Skeletal muscle satellite cell (primary cell): ENCODE measurements at regions not wholly inside any gene's neighbourhood (a gene's known extent, or its start where the extent isn't known, plus 50 kb on each side); places are given as distances from the start of the nearest gene placed in this dataset.
"Not testable (repeated sequence)": the region's sequence is repeated elsewhere in the genome, so short reads cannot be mapped to it uniquely, and the experiment has no call there.

Experiments used
- H3K27me3 ChIP-seq: 2 replicates; pipeline ENCODE4 v1.7.0; 2013; ENCODE audit warnings: low read length; ENCODE audit not compliant: control insufficient read depth, insufficient read depth
- H3K36me3 ChIP-seq: 2 replicates; pipeline ENCODE4 v1.7.0; 2013; ENCODE audit warnings: mild to moderate bottlenecking, control low read depth, low read length; ENCODE audit not compliant: insufficient read depth
- H3K4me1 ChIP-seq: 2 replicates; pipeline ENCODE4 v1.7.0; 2013; ENCODE audit warnings: low read length; ENCODE audit not compliant: control insufficient read depth, insufficient read depth
- H3K4me2 ChIP-seq: 2 replicates; pipeline ENCODE4 v1.7.0; 2013; ENCODE audit warnings: mild to moderate bottlenecking, low read length
- H3K4me3 ChIP-seq: 2 replicates; pipeline ENCODE4 v1.7.0; 2013; ENCODE audit warnings: low read length
- H3K9ac ChIP-seq: 2 replicates; pipeline ENCODE4 v1.7.0; 2013; ENCODE audit warnings: mild to moderate bottlenecking, low read depth, low read length, moderate library complexity
- H3K9me3 ChIP-seq: replicated peaks from 2 replicates; pipeline ENCODE4 v1.7.0; 2013; ENCODE audit warnings: mild to moderate bottlenecking, control low read depth, low read length

DNA sequence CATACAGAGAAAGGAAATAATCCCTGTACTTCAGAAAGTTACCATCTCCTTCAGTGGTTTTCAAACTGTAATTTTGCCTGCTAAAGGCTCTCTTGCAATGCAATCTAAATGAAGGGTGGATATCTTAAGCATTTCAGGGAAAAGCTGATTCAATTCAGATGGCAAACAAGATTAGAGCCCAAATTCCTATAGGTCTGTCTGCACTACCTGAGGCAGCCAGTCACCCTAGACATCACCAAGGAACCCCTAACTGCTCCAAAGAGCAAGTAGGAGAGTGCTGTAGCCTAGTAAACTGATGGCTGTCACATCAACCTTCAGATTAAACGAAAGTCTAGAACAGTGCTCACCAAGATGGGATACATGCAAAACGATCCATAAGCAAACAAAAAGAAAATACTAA, 138.0 kb upstream of the ANK3 start:
- no peak overlapping the region for H3K4me2 ChIP-seq
- no peaks in the 10 kb centered on the region for H3K9me3 ChIP-seq
- no peaks in the 10 kb centered on the region for H3K36me3 ChIP-seq
- no peak overlapping the region for H3K4me3 ChIP-seq
- no peak overlapping the region for H3K9ac ChIP-seq
- no peaks in the 10 kb centered on the region for H3K27me3 ChIP-seq
- H3K4me1 ChIP-seq: no peaks in the 10 kb centered on the region

DNA sequence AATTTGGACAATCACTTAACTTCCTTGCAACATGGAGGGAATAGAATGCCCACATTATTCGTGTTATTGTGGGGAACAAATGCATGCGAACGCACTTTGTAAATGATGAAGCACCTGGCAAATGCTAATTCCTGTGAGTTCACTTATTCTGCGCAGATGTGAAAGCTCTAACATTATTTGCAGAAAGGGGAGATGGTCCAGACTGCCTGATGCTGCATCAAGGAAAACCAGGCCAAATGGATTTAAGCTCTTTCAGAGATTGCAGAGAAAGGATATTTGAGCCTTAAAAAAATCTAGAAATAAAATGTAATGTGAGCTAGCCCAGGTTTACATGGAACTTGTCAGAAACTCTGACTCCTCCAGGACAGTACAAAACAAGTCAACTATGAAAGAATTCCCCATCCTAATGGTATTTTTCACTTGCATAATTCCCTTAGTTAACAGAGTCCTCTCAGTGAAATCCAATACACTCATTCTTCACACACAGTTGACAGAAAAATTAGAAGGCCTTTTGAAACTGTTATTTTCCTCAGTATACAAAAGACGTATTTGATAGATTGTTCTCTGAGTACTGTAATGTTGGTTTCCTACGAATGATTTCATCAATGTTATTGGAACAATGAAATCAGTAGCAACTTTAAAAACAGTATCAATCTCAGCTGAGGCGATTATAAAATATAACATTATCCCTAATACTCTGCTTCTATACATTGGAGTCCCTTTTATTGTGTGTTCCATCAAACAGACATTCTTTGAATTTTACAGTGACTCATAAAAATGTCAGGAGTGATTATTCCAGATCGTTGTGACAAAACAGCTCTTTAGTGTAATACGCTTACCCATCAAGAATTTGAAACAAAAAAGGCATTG, 136.3 kb upstream of the ANK3 start:
- H3K4me3 ChIP-seq: no peak overlapping the region
- H3K36me3 ChIP-seq: no peaks in the 10 kb centered on the region
- H3K4me2 ChIP-seq: no peak overlapping the region
- H3K27me3 ChIP-seq: no peaks in the 10 kb centered on the region
- no peaks in the 10 kb centered on the region for H3K9me3 ChIP-seq
- H3K4me1 ChIP-seq: peaks cover 8% of the 10 kb centered on the region
- H3K9ac ChIP-seq: no peak overlapping the region

DNA sequence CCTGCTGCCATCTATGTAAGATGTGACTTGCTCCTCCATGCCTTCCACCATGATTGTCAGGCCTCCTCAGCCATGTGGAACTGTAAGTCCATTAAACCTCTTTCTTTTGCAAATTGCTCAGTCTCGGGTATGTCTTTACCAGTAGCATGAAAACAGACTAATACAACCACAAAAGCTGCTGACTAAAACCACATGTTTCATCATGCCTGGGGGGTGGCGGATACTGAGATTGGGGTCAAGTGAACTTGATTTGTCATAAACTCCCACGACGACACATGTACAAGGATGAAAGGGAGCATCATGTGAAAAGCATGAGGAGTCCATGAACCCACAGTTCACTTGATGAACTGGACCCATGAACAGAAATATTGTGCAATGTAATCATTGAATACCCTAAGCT, 134.9 kb upstream of the ANK3 start:
- H3K36me3 ChIP-seq: no peaks in the 10 kb centered on the region
- no peaks in the 10 kb centered on the region for H3K9me3 ChIP-seq

DNA sequence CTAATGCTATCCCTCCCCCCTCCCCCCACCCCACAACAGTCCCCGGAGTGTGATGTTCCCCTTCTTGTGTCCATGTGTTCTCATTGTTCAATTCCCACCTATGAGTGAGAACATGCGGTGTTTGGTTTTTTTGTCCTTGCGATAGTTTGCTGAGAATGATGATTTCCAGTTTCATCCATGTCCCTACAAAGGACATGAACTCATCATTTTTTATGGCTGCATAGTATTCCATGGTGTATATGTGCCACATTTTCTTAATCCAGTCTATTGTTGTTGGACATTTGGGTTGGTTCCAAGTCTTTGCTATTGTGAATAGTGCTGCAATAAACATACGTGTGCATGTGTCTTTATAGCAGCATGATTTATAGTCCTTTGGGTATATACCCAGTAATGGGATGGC, 133.7 kb upstream of the ANK3 start:
- H3K9ac ChIP-seq, H3K27me3 ChIP-seq, H3K9me3 ChIP-seq, H3K4me2 ChIP-seq, H3K36me3 ChIP-seq, H3K4me3 ChIP-seq, H3K4me1 ChIP-seq: not testable (repeated sequence)

More for the DNA sequence above, 134.9 kb upstream of the ANK3 start:
- Histone ChIP-seq H3K4me2 (no peak overlapping the region), H3K4me3 (no peak overlapping the region), H3K9ac (no peak overlapping the region), H3K27me3 (no peaks in the 10 kb centered on the region), H3K4me1 (peaks cover 8% of the 10 kb centered on the region)

DNA sequence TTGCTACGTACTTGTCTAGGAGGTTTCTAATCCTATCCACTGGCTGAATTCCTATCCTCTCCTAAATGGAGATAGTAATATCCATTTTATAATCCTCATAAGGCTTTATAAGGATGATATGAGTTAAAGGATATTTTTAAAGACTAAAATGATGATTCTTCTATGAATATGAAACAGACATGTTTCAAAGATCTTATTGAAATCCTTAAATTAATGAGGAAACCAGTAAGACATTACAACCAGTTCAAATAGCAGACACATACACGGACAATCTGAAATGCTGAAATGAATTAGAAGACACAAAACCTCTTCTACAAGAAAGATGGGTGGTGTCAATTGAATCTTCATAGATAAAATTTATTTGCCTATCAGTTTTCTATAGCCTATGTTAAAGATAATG, 132.9 kb upstream of the ANK3 start:
- no peaks in the 10 kb centered on the region for H3K27me3 ChIP-seq
- H3K9me3 ChIP-seq: no peaks in the 10 kb centered on the region
- no peak overlapping the region for H3K4me2 ChIP-seq
- no peak overlapping the region for H3K4me3 ChIP-seq
- peaks cover 8% of the 10 kb centered on the region for H3K4me1 ChIP-seq
- no peak overlapping the region for H3K9ac ChIP-seq
- H3K36me3 ChIP-seq: no peaks in the 10 kb centered on the region

DNA sequence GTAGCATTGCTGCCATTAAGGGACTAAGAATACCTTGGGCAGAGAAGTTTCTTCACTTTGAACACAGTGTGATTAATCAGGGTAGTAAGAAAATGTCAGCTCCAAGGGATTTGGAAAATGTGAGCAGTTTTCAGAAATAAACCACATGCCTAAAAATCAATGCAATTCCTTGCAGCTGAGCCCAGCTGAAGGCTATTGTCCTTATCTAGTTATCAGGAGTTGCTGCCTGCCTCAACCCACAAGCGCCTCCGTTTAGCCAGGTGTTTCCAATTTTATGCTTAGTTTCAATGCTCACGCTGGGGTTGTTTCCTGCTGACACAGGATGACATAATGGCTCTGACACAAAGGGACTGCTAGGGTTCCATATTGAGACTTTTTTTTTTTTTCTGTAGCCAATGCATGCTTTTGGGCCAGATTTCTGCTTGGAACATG, 132.3 kb upstream of the ANK3 start:
- H3K9me3 ChIP-seq: no peaks in the 10 kb centered on the region

DNA sequence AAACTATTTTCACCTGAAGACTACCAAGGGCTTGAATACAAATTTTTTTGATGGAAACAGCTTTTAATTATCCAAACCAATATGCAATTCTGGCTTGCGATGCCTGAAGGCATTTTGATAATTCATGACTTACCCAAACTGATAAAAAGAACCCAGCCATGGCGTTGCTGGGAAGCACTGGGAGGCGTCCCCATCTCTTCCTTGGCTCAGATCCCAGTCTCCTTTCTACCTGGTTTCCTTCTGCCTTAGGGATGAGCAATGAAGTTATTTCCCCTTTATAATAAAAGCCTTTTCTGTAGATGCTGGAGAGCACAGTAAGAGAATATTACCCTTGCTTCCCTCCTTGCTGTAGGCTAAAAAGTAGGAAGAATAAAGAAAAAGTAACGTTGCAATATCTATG, 129.1 kb upstream of the ANK3 start:
- H3K9ac ChIP-seq: no peak overlapping the region
- H3K36me3 ChIP-seq: no peaks in the 10 kb centered on the region
- H3K4me2 ChIP-seq: no peak overlapping the region
- peaks cover 8% of the 10 kb centered on the region for H3K4me1 ChIP-seq
- no peaks in the 10 kb centered on the region for H3K27me3 ChIP-seq
- no peaks in the 10 kb centered on the region for H3K9me3 ChIP-seq
- no peak overlapping the region for H3K4me3 ChIP-seq

More for the DNA sequence above, 132.3 kb upstream of the ANK3 start:
- Histone ChIP-seq H3K4me3 (no peak overlapping the region), H3K9ac (no peak overlapping the region), H3K4me1 (peaks cover 8% of the 10 kb centered on the region), H3K4me2 (no peak overlapping the region), H3K36me3 (no peaks in the 10 kb centered on the region), H3K27me3 (no peaks in the 10 kb centered on the region)

DNA sequence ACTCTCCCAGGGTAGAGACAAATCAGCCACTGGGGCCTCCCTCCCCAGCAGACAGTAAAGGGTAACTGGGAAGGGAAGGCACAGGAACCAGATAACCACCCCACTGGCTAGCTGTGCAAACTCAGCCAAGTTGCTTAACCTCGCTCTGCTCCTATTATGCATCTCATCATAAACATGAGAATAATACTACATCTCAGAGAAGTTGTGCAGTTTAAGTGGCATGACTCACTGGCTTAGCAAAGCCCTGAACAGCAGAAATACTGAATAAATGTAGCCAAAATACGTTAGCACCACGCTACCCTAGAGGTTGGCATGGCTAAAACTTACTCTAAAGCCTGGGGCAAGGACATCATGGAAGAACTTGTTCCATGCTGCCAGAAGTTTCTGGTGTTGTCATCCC, 128.1 kb upstream of the ANK3 start:
- no peak overlapping the region for H3K4me3 ChIP-seq
- H3K27me3 ChIP-seq: no peaks in the 10 kb centered on the region
- no peaks in the 10 kb centered on the region for H3K9me3 ChIP-seq
- peaks cover 8% of the 10 kb centered on the region for H3K4me1 ChIP-seq
- no peak overlapping the region for H3K9ac ChIP-seq
- H3K4me2 ChIP-seq: no peak overlapping the region
- no peaks in the 10 kb centered on the region for H3K36me3 ChIP-seq

DNA sequence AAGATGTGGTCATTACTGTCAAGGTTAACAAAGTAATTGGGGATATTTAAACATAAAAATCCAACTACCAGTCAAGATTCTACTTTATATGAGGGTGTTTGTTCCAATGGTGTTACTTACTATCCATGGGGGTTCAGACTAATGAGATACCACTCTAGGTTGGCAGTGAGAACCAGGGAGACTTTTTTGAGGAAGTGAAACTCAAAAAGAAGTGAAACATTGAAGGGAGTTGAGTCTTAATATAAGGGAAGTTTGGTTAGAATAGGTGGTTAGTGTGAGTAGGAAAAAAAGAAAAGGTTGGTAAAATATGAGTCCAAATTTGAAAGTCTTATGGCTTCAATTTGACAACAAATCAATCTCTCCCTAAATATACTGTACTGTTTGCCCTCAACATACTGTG, 123.6 kb upstream of the ANK3 start:
- Histone ChIP-seq H3K4me2 (no peak overlapping the region), H3K36me3 (no peaks in the 10 kb centered on the region), H3K27me3 (no peaks in the 10 kb centered on the region), H3K9me3 (no peaks in the 10 kb centered on the region), H3K9ac (no peak overlapping the region), H3K4me3 (no peak overlapping the region), H3K4me1 (no peaks in the 10 kb centered on the region)

DNA sequence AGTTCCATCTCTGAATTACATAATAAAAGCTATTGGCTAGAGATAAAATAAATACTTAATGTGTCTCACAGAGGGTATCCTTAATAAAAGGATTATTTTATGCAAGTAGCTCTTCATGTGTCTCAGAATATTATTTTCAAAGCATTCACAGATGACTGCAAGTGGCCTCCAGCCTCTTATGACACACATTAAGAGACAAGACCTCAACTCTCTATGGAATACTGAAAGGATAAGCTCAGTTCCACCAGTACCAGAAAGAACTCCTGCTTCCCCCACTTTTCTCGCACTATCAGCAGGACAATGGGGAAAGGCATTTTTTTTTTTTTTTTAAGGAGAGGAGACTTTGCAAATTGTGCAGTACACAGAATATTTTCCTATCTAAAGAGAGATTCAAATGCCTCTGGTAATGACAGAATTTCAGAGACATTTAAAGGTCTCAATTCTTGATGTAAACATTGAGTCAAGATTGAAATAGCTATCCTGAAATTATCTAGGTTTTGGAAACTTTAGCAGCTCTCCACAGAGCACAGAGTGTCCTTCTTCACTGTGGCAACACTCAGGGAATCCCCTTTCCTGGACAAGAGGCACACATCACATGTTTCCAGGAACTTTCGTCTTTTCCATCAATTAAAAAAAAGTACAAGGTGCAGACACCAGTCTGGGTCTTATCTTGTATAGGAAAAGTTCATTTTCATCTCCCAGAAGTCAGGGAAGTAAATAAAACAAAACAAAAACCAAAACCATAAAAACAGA, 122.0 kb upstream of the ANK3 start:
- no peaks in the 10 kb centered on the region for H3K27me3 ChIP-seq
- no peaks in the 10 kb centered on the region for H3K4me1 ChIP-seq
- H3K9me3 ChIP-seq: no peaks in the 10 kb centered on the region
- H3K36me3 ChIP-seq: no peaks in the 10 kb centered on the region
- H3K4me3 ChIP-seq: no peak overlapping the region
- H3K9ac ChIP-seq: no peak overlapping the region
- H3K4me2 ChIP-seq: no peak overlapping the region

DNA sequence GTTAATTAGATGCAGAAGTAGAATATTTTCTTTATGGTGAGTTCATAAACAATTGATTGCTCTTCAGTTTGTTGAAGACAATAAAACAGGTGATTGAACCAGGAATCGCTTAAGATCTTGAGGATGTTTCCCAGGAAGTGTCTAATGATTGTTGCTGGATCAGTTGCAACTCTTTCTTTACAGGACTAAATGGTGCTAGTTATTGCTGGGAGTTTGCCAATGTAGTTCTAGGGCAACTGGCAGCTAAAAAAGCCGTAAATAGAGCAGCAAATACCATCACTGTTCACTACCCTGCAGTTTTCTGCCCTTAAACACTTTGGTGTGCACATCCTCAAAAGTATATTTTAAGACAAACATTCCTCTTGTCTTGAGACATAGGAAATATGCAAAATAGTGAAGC, 119.2 kb upstream of the ANK3 start:
- no peak overlapping the region for H3K9ac ChIP-seq
- no peaks in the 10 kb centered on the region for H3K27me3 ChIP-seq

DNA sequence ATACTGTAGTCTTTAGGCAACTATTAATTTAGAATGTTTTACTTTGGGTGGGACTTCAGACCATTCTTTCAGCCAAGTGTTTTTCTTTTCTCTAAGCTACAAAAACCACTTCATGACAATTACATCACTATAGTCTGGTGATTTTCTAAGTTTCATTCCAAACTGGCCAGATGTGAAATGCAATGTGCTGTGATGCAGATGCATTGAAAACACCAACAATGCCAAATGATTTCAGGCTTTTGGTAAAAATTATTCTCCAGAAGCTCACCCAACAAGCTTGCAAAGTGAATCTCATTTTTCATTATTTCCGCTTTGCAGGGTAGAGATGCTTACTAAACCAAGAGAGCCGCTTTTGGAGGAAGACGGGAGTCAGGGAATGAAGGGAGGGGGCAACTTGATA, 118.4 kb upstream of the ANK3 start:
- H3K36me3 ChIP-seq: no peaks in the 10 kb centered on the region

More for the DNA sequence above, 119.2 kb upstream of the ANK3 start:
- H3K9me3 ChIP-seq: no peaks in the 10 kb centered on the region
- no peaks in the 10 kb centered on the region for H3K4me1 ChIP-seq
- H3K4me2 ChIP-seq: no peak overlapping the region
- H3K4me3 ChIP-seq: no peak overlapping the region
- H3K36me3 ChIP-seq: no peaks in the 10 kb centered on the region

More for the DNA sequence above, 118.4 kb upstream of the ANK3 start:
- Histone ChIP-seq H3K4me2 (no peak overlapping the region), H3K4me3 (no peak overlapping the region), H3K27me3 (no peaks in the 10 kb centered on the region), H3K4me1 (no peaks in the 10 kb centered on the region), H3K9ac (no peak overlapping the region), H3K9me3 (no peaks in the 10 kb centered on the region)
